KBM-7 (cell line): ENCODE measurements at regions not wholly inside any gene's neighbourhood (a gene's known extent, or its start where the extent isn't known, plus 50 kb on each side); places are given as distances from the start of the nearest gene placed in this dataset.

Experiments
- DNase-seq: peaks from one replicate; pipeline ENCODE4 v3.0.0-alpha.2; 2015
- in situ Hi-C: fragments of 300-500 bp; cut with MboI; formaldehyde crosslinking; loops from 2 replicates; pipeline ENCODE4 v1.14.3; 2020; ENCODE audit warnings: low sequenced_read_pairs, low pct_unique_long_range_greater_than_20kb, mixed read lengths

DNA sequence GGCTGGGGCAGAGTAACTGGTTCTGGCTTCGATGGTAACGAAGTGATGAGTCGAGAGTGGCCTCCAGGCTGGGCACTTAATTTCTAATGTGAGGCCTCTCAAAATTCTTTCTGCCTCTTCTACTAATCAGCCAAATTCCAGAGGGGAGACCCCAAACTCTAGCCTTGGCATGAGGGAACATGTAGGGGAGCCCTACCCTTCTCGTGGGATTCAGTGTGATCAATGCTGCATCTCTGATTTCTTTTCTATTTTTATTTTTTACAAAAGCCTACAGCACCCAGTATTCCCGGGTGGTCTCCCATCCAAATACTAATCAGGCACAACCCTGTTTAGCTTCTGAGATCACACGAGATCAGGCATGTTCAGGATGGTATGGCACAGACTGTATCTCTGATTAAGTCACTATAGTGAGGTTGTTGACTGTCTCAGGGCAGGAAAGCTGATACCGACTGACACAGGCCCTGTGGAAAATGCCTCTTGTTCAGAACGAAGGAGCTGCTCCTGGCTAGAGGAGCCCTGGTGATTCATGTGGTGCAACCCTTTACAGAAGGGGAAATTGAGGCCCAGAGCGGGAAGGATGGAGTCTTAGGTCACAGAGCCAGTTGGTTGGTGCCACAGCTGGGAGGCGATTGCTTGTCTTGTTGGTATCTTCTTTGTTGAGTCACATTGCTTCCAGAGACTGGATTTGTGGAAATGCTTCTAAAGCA lies 126.3 kb upstream of the HS6ST1 start:
- in situ Hi-C loops: no loop called here
- no peak for DNase-seq

DNA sequence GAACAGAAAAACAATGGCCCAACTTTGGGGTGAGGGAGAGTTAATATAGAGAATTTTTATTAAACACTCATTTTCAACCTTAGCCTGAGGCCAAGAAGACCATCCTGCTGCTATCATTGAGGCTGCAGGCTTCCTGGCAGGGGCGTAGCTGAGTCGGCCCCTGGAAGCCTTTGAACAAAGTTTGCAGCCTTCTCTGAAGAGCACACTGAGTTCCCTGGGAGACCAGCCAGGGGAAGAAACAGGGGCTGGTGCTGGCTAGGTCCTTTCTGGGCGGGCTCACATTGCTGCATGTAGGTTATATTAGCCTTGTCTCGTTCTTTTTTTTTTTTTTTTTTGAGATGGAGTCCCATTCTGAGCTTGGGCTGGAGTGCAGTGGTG lies 126.8 kb upstream of the HS6ST1 start:
- DNase-seq: no peak
- in situ Hi-C loops: no loop called here

DNA sequence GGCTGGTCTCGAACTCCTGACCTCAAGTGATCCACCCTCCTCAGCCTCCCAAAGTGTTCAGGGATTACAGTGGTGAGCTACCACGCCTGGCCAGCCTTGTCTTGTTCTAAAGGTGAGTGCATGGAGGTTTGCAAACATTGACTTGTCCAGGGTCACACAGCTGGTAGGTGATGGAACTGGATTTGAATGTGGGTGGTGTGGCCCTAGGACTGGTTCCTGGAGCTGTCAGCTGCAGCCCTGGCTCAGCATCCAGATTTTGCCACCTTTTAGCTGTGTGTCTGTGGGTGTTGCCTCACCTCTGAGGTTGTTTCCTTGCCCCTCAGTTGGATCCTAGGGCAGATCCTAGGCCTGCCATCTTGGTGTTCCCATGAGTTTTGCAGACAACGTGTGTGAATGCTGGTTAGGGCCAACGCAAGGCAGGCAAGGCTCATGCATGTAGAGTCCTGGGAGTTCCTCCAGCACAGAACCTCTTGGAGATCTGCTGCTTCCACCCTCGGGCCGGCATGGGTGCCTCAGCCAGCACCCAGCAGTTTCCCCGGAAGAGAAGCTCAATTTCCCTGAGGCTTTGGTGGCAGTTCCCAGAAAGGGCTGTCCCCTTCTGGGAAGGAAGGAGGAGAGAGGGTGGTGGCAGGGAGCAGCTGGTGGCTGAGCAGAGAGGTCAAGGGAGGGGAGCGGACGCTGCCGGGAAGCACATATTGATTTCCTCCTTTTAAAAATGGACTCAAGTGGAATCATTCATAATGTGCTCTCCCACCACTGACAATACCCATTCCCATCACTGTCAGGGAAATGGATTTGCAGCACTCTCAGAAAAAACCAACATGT lies 127.6 kb upstream of the HS6ST1 start:
- in situ Hi-C loops: no loop called here
- DNase-seq: no peak

DNA sequence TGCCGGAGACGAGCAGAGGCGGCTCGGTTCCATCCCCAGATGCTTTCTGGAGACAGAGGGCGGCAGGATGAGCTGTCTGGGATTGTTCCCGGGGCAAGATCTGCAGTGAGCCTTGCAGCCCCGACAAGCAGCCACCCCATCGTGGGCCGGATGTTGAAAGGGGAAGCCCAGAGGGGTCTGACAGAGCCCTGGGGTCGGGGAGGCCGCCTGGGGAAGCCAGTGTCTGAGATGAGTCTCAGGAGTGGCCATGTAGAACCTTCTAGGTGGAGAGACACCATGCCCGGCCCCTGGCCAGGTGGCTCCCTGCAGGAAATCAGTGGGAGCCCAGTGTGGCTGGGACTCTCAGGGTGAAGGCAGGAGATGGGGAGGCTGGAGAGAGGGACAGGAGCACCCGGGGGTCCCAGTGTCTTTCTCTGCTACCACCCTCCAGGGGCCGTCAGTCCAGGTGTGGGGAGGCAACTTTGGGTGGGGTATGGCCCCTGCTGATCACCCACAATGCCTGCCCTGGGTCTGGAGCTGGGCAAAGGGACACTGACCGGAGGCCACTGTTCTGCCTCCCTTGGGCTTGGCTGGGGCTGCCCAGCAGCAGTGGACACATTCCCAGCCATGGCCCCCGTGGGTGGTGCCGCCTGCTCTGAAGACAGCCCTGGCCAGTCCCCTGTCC lies 128.3 kb upstream of the HS6ST1 start:
- DNase-seq: no peak
- in situ Hi-C loops: no loop called here

DNA sequence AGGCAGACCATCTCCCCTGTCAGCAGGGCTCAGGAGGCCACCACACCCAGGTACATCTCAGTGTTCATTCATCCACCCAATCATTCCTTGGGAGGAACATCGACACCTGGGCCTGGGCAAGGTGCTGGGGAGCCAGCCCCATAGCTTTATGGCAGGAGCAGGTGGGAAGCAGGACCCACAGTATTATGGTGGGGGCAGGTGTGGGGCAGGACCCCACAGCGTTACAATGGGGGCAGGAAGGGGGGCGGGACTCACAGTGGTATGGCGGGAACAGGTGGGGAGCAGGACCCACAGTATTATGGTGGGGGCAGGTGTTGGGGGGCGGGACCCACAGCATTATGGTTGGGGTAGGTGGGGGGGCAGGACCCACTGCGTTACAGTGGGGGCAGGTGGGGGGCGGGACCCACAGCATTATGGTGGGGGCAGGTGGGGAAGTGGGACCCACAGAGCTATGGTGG lies 128.9 kb upstream of the HS6ST1 start:
- no peak for DNase-seq
- in situ Hi-C loops: no loop called here

DNA sequence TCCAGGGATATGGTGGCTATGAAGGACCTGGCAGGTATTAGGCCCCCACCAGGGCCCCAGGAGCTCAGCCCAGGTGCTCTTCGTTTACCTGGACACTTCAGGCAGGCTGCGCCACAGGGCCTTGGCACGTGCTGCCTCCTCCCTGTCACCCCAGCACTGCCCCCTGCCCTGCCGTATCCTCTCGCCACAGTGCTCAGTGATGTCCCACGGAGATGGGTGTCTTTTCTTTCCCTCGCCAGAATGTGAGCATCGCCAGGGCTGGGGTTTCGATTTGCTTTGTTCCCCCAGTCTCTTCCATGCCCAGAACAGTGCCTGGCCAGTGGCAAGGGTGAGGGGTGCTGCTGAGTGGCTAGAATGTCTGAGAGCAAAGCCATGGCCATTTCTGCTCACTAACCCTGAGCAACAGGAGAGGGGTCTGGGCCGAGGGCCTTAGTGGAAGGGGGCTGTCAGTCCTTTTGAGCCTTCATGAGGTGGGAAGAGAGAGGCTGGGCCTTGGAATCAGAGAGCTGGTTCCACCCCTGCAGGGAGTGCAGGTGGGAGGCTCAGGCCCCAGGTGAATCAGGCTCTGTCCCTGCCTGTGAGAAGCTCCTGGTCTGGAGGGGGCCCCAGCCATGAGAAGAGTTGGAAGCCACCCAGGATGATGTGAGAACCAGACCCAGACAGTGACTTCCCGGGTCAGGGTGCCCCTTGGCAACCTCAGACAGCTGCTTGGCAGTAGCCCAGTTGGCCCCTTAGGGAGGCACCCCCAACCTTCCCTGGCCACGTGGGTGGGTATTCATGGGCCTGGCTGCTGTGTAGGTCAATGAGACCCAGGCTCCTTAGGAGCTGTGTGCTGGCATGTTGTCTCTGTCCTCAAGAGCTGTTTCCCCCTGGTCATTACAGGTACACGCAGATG lies 129.9 kb upstream of the HS6ST1 start:
- in situ Hi-C loops: no loop called here
- no peak for DNase-seq

DNA sequence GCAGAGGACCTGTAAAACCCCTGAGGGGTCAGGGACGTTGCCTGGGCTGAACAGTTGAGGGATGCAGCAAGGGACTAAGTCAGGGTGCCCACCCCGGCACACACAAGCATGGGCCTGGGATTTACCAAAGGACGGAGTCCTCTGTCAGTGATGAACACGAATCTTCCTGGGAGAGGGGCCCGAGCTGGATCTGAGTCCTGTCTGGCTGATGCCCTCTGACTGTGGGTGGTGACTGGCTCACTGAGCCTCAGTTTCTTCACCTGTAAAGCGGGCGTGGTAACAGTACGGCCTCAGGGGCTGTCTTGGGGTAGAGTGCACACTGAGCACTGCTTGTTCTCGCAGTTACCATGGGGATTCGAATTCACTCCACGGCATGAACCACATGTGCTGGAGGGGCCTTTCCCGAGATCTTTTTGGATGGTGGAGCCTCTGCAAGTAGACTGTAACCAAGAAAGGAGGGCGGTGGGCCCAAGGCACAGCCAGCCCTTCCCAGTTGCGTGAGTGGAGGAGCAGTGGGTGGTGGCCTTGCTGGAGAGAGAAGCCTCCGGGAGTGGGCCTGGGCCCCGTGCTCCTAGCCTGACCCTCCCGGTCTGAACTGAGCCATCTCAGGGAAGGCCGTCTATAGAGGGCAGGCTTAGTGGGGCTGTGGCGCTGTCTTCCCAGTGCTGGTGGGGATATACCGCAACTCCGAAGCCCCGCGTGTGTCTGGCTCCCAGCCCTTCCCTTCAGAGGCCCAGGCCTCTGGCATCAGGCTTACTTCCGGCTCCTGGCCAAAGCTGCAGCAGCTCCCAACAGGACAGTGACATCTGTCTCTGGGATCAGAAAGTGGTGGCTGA lies 130.8 kb upstream of the HS6ST1 start:
- no peak for DNase-seq

DNA sequence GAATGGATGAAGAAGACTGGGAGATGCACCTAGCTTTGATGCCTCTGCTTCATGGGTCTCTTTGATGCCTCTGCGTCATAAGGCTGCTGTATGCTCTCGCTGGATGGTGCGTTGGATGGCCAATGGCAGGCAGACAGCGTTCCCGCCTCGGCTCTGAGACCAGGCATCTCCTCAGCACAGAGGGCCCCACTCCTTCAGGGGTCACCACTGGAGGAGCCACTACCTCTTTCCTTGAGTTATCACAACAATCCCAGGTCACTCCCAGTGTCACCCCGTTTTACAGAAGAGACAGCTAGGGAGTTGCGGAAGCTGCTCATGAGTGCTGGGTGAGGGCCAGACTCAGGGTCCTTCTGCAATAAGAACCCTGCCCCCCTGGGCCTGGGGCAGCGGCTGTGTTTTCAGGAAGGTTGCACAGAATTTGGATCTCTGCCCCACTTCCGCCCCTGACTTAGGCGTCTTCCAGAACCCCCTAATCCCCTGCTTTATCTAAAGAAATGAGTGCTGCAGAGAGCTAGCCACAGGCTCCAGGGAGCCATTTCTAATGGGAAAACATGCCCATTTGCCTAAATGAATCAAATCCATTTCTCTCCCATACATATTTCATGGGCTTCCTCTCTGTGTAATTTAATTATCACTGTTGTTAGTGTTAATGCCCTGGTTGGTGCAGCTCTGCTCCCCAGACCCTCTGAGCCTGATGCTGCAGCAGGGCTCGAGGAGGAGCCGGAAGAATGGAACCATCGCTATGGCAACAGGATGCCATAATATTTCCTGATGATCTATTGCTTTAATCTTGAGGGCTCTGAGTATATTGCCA lies 131.8 kb upstream of the HS6ST1 start:
- in situ Hi-C loops: no loop called here
- no peak for DNase-seq

More for the DNA sequence above, 130.8 kb upstream of the HS6ST1 start:
- in situ Hi-C loops: no loop called here

DNA sequence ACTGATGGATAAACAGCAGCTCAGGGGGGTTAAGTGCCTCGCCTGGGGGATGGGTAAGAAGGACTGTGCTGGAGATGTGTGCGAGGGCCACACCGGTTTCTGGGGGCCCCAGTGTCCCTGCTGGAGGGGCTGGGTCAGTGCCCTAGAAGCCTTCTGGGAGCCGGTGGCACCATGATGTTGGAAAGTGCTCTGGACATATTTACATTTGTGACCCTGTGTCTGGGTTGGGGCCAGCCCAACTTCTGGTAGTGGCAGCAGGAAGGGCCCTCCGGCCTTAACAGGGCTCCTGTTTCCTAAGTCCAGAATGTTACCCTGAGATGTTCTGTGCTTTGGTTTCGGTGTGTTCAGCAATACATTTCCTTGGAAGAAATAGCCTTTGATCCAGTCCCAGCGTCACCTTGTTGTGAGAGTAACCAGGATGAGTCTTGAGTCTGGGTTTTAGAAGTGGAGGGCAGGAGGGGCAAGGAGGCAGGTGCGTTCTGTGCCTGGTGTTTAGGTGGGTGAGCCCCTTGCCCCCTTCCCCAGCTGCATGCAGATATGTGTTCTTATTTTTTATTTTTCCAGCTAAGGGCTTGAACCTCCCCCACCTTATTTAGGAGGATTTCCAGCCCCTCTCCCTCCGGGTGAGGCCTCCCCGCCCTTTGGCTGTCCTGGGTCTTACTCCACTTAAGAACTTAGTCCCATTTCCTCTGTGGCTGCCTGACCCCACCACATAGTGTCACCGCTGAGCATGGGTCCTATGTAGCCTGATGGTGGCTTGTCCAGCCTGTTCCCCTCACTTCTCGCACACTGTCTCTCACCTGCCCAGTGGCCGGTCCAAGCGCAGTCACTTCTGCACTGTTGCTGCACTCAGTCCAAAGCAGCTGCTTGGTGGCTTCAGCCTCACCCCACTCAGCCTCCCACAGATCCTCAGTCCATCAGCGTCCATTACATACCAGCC lies 132.7 kb upstream of the HS6ST1 start:
- in situ Hi-C loops: no loop called here
- DNase-seq: no peak

DNA sequence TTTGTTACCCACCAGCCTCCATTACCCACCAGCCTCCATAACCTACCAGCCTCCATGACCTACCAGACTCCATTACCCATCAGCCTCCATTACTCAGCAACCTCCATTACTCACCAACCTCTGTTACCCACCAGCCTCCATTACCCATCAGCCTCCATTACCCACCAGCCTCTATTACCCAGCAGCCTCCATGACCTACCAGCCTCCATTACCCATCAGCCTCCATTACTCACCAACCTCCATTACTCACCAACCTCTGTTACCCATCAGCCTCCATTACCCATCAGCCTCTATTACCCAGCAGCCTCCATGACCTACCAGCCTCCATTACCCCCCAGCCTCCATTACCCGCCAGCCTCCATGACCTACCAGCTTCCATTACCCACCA lies 133.3 kb upstream of the HS6ST1 start:
- no peak for DNase-seq
- in situ Hi-C loops: no loop called here

DNA sequence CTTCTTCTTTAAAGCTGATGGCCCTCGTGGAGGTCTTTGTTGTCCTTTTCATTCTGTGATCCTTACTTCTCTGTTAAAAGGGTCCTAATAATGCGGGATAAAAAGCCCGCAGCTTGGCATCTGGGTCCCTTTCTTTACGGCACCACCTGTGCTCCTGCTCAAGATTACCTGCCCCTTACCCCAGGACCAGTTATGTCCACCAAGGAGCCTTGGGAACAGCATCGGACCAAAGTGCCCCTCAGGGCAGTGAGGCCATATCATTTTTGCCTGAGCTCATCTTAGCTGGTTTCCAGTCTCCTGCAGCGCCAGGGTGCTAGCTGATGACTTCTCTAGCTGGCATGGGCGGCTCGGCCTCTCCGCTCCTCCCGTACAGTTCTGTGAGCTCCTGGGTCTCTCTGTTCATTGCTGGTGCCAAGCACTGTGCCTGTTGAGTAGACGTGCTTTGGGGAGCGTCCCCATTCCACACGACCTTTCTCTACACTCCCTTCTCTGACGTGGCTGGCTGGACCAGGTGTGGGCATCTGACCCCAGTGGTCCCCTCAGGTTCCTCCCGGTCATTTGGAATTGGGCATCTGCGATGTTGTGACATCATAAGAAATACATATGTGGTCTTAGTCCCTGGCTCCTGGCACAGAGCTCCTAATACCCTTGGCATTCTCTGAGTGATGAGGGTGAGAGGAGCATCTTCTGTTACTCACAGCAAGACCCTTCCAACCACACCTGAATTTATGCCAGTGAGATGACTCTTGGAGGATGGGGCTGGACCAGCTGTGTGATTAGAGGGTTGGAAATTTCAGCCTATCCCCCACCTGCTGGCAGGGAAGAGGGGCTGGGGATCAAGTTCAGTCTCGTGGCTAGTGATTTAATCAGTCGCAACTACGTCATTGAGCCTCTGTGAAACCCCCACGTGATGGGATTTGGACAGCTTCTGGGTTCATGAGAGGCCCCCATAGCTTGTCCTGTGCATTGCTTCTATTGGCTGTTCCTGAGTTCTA lies 134.2 kb upstream of the HS6ST1 start:
- in situ Hi-C loops: no loop called here
- DNase-seq: no peak

DNA sequence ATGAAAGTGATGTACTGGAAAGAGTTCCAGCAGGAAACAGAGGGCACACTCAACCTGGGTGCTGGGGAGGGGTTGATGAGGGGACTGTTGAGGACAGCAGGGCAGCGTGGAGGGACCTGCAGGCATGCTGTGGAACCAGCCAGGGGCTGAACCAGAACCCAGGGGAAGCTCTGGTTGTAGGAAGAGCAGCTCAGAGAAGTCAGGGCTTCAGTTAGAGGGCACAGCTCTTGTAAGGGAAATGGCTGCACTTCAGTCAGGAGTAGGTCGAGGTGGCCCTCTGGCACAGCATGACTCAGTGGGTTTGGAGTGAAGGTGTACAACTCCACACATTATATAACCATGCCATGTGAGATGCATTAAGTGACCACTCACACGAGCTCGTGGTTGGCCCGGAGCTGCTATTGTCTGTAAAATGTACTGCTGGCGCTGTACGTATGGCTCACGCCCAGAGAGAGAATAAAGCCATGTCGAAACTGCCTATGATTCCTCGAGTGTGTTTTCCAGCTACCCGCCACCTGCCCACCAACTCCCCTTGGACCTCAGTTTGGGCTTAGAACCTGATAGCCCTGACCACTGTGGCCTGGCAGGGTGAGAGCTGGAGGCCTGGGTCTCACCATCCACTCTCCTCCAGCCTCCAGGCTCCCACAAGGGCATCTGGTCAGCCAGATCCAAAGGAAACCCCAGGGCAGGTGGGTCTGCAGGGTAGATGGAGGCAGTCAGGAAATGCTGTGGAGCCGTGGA lies 136.5 kb upstream of the HS6ST1 start:
- no peak for DNase-seq
- in situ Hi-C loops: no loop called here

DNA sequence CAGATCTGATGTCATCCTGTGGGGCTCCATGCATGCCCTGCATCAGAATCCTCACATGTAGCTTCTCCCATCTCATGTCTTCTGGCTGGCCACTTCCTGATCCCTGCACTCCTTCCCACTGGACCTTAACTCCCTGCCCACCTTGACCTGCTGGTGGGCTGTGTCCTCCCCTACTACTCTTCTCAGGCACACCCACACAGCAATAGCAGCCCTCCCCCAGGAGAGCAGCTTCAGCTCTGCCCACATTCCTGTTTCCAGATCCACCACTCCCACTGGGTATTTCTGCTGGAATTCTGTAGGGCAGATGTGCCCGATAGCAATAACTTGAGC lies 137.0 kb upstream of the HS6ST1 start:
- no peak for DNase-seq
- in situ Hi-C loops: no loop called here

DNA sequence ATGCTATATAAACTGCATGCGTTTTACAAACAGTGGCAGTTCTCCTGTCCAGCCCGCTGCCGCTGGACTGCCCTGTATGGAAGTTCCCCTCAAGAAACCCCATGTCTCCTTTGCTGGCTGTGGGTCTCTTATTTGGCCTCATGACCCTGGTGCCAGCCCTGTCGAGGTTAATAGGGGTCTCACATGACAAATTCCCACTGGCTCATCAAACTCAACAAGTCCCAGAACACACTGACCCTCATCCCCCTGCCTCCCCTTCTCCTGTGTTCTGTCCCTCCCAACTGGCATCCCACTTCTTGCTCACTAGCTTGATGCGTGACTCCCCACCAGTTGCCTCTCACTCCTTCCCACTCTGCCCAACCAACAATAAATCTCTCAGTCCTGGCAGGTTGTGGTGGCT lies 137.6 kb upstream of the HS6ST1 start:
- in situ Hi-C loops: no loop called here

DNA sequence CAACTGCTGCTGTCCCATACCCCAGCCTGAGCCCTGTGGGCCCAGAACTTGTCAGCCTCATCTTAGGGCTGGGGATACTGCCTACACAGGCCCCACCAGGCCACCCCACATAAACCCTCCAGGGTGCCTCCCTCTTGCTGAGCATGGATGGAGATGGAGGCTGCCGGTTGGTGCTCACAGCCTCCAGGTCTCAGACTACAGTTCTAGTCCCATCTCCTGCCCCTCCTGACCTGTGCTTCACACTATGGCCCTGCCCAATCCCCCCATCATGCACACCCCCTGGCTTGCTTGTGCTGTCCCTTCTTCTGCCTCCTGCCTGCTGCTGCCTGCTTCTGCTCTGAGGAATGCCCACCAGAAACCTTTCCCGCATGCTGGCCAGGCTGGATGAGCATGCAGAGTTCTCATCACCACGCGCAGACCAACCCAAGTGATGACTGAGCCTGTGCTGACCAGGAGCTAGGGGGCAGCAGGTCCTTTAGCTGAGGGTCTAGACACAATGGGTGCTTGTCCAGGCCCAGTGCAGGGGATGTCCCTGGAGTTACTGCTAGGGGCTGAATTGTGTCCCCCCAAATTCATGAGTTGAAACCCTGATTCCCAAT lies 138.4 kb upstream of the HS6ST1 start:
- in situ Hi-C loops: no loop called here
- no peak for DNase-seq

More for the DNA sequence above, 137.6 kb upstream of the HS6ST1 start:
- DNase-seq: no peak
